Transverse colon (tissue), 4 donors: ENCODE measurements at regions not wholly inside any gene's neighbourhood (a gene's known extent, or its start where the extent isn't known, plus 50 kb on each side); places are given as distances from the start of the nearest gene placed in this dataset.

Experiments used
- CTCF ChIP-seq, 5 experiments: fragments of 200-600 bp in 3 of 5; fragments of 450-650 bp in 2 of 5; sonication (generic) in 3 of 5; IDR thresholded peaks; 1 replicate in 2 of 5; 2 replicates in 3 of 5; pipeline ENCODE4 v1.5.1; 2016 to 2017; ENCODE audit warnings: antibody characterized with exemption in 5 of 5, inconsistent platforms in 3 of 5, mild to moderate bottlenecking in 2 of 5, moderate library complexity in 1 of 5
- EP300 ChIP-seq: sonication (generic); formaldehyde crosslinking; IDR thresholded peaks from one replicate; pipeline ENCODE4 v1.6.1; 2017; ENCODE audit warnings: antibody characterized with exemption, low read depth
- POLR2A ChIP-seq: fragments of 450-650 bp; IDR thresholded peaks from one replicate; pipeline ENCODE4 v1.6.1; 2016; ENCODE audit warnings: antibody characterized with exemption, mild to moderate bottlenecking, moderate library complexity
- POLR2AphosphoS5 ChIP-seq, 3 donors: sonication (generic); formaldehyde crosslinking; IDR thresholded peaks; one replicate each; pipeline ENCODE4 v1.6.1; 2016; ENCODE audit warnings: antibody characterized with exemption in 3 of 3

GRCh38 chr6:119781365-119781764, 431.8 kb upstream of the MAN1A1 start:
- no peak for TF ChIP-seq POLR2A
- TF ChIP-seq CTCF (IDR thresholded peaks at IDR 0.05), result no peak
- TF ChIP-seq POLR2AphosphoS5 (IDR thresholded peaks at IDR 0.05), result no peak
- TF ChIP-seq EP300, result no peak
